ENCODE measurements at regions not wholly inside any gene's neighbourhood (a gene's known extent, or its start where the extent isn't known, plus 50 kb on each side); places are given as distances from the start of the nearest gene placed in this dataset.

- DNase-seq, result peak; percentile 80
Measured at GRCh38 chr6:14728396-14729024, 517.4 kb upstream of the JARID2 start.

GRCh38 chr6:14729129-14729871 lies 516.6 kb upstream of the JARID2 start:
- DNase-seq, result peak; percentile 62

GRCh38 chr6:14730654-14731053 lies 515.2 kb upstream of the JARID2 start:
- no peak for DNase-seq

- no peak for DNase-seq
Measured at GRCh38 chr6:14731611-14732010, 514.3 kb upstream of the JARID2 start.

- no peak for DNase-seq
Measured at GRCh38 chr6:14732226-14732843, 513.5 kb upstream of the JARID2 start.

- peak; percentile 65 for DNase-seq
Measured at GRCh38 chr6:14732844-14733757, 512.8 kb upstream of the JARID2 start.

- DNase-seq, result no peak
Measured at GRCh38 chr6:14734052-14734415, 511.8 kb upstream of the JARID2 start.

- peak; percentile 69 for DNase-seq
Measured at GRCh38 chr6:14734416-14735340, 511.2 kb upstream of the JARID2 start.

- no peak for DNase-seq
Measured at GRCh38 chr6:14735956-14736486, 509.8 kb upstream of the JARID2 start.

- DNase-seq, result no peak
Measured at GRCh38 chr6:14736554-14736953, 509.3 kb upstream of the JARID2 start.

- DNase-seq, result no peak
Measured at GRCh38 chr6:14738497-14738896, 507.4 kb upstream of the JARID2 start.

- DNase-seq, result no peak
Measured at GRCh38 chr6:14738933-14739332, 506.9 kb upstream of the JARID2 start.

GRCh38 chr6:14739827-14740226 lies 506.0 kb upstream of the JARID2 start:
- no peak for DNase-seq

GRCh38 chr6:14742171-14742570 lies 503.7 kb upstream of the JARID2 start:
- DNase-seq, result no peak

- DNase-seq, result no peak
Measured at GRCh38 chr6:14742680-14743079, 503.2 kb upstream of the JARID2 start.

- DNase-seq, result no peak
Measured at GRCh38 chr6:14743144-14743473, 502.8 kb upstream of the JARID2 start.

GRCh38 chr6:14743474-14744211 lies 502.2 kb upstream of the JARID2 start:
- peak; percentile 84 for DNase-seq

GRCh38 chr6:14744212-14744556 lies 501.7 kb upstream of the JARID2 start:
- no peak for DNase-seq

- no peak for DNase-seq
Measured at GRCh38 chr6:14746139-14746837, 499.6 kb upstream of the JARID2 start.

- no peak for DNase-seq
Measured at GRCh38 chr6:14747881-14748520, 497.9 kb upstream of the JARID2 start.

Data from CD4-positive, alpha-beta T cell treated with Interleukin-15 for 1 hour (primary cell).